Neural cell (in vitro differentiated cells): ENCODE measurements at regions not wholly inside any gene's neighbourhood (a gene's known extent, or its start where the extent isn't known, plus 50 kb on each side); places are given as distances from the start of the nearest gene placed in this dataset.

ENCODE experiments used
- H2AFZ ChIP-seq: fragments of 200-600, 300-800 bp; sonication (generic), shearing (Covaris generic); 2 replicates; pipeline ENCODE4 v1.6.0; 2014; ENCODE audit warnings: low read depth, mild to moderate bottlenecking, antibody characterized with exemption, low read length, moderate library complexity
- H3F3A ChIP-seq: fragments of 200-600 bp; shearing (Covaris generic); 2 replicates; pipeline ENCODE4 v1.6.1; 2016; ENCODE audit warnings: mild to moderate bottlenecking, moderate library complexity, mixed read lengths, antibody characterized with exemption, low read length; ENCODE audit not compliant: insufficient read depth, poor library complexity, severe bottlenecking
- H3K27ac ChIP-seq: fragments of 200-600, 300-800 bp; sonication (generic), shearing (Covaris generic); 2 replicates; pipeline ENCODE4 v1.5.1; 2014; ENCODE audit warnings: mild to moderate bottlenecking, low read length, moderate library complexity
- H3K27me3 ChIP-seq: fragments of 300-800, 200-600 bp; sonication (generic), shearing (Covaris generic); 2 replicates; pipeline ENCODE4 v1.6.0; 2014; ENCODE audit warnings: mild to moderate bottlenecking, low read depth, low read length, moderate library complexity; ENCODE audit not compliant: insufficient read depth
- H3K36me3 ChIP-seq: fragments of 300-800, 200-600 bp; sonication (generic), shearing (Covaris generic); 2 replicates; pipeline ENCODE4 v1.5.1; 2014; ENCODE audit warnings: mild to moderate bottlenecking, antibody characterized with exemption, low read length, moderate library complexity; ENCODE audit not compliant: insufficient read depth
- H3K4me2 ChIP-seq: fragments of 300-800, 200-600 bp; sonication (generic), shearing (Covaris generic); 2 replicates; pipeline ENCODE4 v1.6.0; 2014; ENCODE audit warnings: mild to moderate bottlenecking, low read length
- H3K4me3 ChIP-seq: fragments of 300-800, 200-600 bp; sonication (generic), shearing (Covaris generic); 2 replicates; pipeline ENCODE4 v1.5.1; 2014; ENCODE audit warnings: mild to moderate bottlenecking, low read length, moderate library complexity
- H3K79me2 ChIP-seq: fragments of 200-600 bp; shearing (Covaris generic); replicated peaks from 2 replicates; pipeline ENCODE4 v1.6.0; 2014; ENCODE audit warnings: mild to moderate bottlenecking, low read length, moderate library complexity; ENCODE audit not compliant: insufficient read depth
- H3K9ac ChIP-seq: fragments of 300-800, 200-600 bp; sonication (generic), shearing (Covaris generic); 2 replicates; pipeline ENCODE4 v1.6.1; 2016; ENCODE audit warnings: mild to moderate bottlenecking, low read length, mixed read lengths
- H3K9me2 ChIP-seq: fragments of 200-600 bp; shearing (Covaris generic); 2 replicates; pipeline ENCODE4 v1.6.1; 2016; ENCODE audit warnings: mild to moderate bottlenecking, low read length, mixed read lengths; ENCODE audit not compliant: insufficient read depth
- H3K9me3 ChIP-seq: fragments of 200-600, 300-800 bp; sonication (generic), shearing (Covaris generic); 2 replicates; pipeline ENCODE4 v1.6.1; 2016; ENCODE audit warnings: mild to moderate bottlenecking, mixed run types, low read length, moderate library complexity, mixed read lengths
- H4K20me1 ChIP-seq: fragments of 200-600 bp; shearing (Covaris generic); 2 replicates; pipeline ENCODE4 v1.6.1; 2016; ENCODE audit warnings: mild to moderate bottlenecking, mixed run types; ENCODE audit not compliant: insufficient read depth
- EP300 ChIP-seq: fragments of 450-650 bp; conservative IDR thresholded peaks from 2 replicates; pipeline ENCODE4 v1.6.1; 2014; ENCODE audit warnings: antibody characterized with exemption, mild to moderate bottlenecking, moderate library complexity; ENCODE audit not compliant: poor library complexity, severe bottlenecking
- EZH2 ChIP-seq: fragments of 200-600, 300-800 bp; shearing (Covaris generic), sonication (generic); IDR thresholded peaks from 2 replicates; pipeline ENCODE4 v1.6.1; 2014; ENCODE audit warnings: antibody characterized with exemption, low read length, borderline replicate concordance, mild to moderate bottlenecking; ENCODE audit not compliant: insufficient read depth, poor library complexity, severe bottlenecking
- MXI1 ChIP-seq: fragments of 450-650 bp; conservative IDR thresholded peaks from 2 replicates; pipeline ENCODE4 v1.6.1; 2014; ENCODE audit warnings: antibody characterized with exemption, mild to moderate bottlenecking; ENCODE audit not compliant: poor library complexity, severe bottlenecking
- POLR2AphosphoS5 ChIP-seq: IDR thresholded peaks from 2 replicates; pipeline ENCODE4 v1.6.1; 2012
- RAD21 ChIP-seq: fragments of 450-650 bp; conservative IDR thresholded peaks from 2 replicates; pipeline ENCODE4 v1.6.1; 2014; ENCODE audit warnings: antibody characterized with exemption, mild to moderate bottlenecking, moderate library complexity
- SMC3 ChIP-seq: fragments of 450-650 bp; conservative IDR thresholded peaks from 2 replicates; pipeline ENCODE4 v1.6.1; 2014; ENCODE audit warnings: antibody characterized with exemption, mild to moderate bottlenecking, moderate library complexity; ENCODE audit not compliant: poor library complexity
- TAF1 ChIP-seq: IDR thresholded peaks from 2 replicates; pipeline ENCODE4 v1.6.1; 2012; ENCODE audit warnings: low read depth
- TF ChIP-seq, protein P1 (sequence below): IDR thresholded peaks from 2 replicates; pipeline ENCODE4 v1.6.1; 2012; ENCODE audit warnings: borderline replicate concordance
- TF ChIP-seq, protein P2 (sequence below): fragments of 450-650 bp; IDR thresholded peaks from 2 replicates; pipeline ENCODE4 v1.5.1; 2014; ENCODE audit warnings: antibody characterized with exemption, mild to moderate bottlenecking, moderate library complexity; ENCODE audit not compliant: poor library complexity, severe bottlenecking

DNA sequence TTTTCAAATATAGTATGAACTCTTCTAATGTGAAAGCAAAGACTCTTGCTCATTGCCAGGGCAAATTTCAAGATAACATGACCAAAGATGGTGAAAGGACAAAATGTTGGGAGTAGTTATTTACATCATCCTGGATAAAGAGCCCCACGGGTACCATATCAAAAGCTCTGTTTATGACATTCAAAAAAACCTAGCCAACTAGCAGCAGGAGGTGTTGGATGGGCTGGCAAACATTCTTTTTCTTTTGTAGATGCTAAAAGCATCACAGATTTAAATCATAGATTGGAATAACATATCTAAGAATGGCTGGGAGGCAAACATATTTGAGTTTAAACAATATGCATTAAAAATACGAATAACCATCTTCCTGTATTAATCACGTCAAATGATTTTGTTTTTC lies 153.5 kb downstream of the ICOS start:
- H2AFZ ChIP-seq = no peak overlapping the region
- H3K4me2 ChIP-seq = no peak overlapping the region
- H3K9me3 ChIP-seq = no peaks in the 10 kb centered on the region
- no peak overlapping the region for H3K9ac ChIP-seq
- H3K27me3 ChIP-seq = no peaks in the 10 kb centered on the region
- H3K4me3 ChIP-seq = no peak overlapping the region
- H3K9me2 ChIP-seq = no peaks in the 10 kb centered on the region
- TF ChIP-seq, protein P1, sequence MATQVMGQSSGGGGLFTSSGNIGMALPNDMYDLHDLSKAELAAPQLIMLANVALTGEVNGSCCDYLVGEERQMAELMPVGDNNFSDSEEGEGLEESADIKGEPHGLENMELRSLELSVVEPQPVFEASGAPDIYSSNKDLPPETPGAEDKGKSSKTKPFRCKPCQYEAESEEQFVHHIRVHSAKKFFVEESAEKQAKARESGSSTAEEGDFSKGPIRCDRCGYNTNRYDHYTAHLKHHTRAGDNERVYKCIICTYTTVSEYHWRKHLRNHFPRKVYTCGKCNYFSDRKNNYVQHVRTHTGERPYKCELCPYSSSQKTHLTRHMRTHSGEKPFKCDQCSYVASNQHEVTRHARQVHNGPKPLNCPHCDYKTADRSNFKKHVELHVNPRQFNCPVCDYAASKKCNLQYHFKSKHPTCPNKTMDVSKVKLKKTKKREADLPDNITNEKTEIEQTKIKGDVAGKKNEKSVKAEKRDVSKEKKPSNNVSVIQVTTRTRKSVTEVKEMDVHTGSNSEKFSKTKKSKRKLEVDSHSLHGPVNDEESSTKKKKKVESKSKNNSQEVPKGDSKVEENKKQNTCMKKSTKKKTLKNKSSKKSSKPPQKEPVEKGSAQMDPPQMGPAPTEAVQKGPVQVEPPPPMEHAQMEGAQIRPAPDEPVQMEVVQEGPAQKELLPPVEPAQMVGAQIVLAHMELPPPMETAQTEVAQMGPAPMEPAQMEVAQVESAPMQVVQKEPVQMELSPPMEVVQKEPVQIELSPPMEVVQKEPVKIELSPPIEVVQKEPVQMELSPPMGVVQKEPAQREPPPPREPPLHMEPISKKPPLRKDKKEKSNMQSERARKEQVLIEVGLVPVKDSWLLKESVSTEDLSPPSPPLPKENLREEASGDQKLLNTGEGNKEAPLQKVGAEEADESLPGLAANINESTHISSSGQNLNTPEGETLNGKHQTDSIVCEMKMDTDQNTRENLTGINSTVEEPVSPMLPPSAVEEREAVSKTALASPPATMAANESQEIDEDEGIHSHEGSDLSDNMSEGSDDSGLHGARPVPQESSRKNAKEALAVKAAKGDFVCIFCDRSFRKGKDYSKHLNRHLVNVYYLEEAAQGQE = no peak
- TF ChIP-seq, protein P2, sequence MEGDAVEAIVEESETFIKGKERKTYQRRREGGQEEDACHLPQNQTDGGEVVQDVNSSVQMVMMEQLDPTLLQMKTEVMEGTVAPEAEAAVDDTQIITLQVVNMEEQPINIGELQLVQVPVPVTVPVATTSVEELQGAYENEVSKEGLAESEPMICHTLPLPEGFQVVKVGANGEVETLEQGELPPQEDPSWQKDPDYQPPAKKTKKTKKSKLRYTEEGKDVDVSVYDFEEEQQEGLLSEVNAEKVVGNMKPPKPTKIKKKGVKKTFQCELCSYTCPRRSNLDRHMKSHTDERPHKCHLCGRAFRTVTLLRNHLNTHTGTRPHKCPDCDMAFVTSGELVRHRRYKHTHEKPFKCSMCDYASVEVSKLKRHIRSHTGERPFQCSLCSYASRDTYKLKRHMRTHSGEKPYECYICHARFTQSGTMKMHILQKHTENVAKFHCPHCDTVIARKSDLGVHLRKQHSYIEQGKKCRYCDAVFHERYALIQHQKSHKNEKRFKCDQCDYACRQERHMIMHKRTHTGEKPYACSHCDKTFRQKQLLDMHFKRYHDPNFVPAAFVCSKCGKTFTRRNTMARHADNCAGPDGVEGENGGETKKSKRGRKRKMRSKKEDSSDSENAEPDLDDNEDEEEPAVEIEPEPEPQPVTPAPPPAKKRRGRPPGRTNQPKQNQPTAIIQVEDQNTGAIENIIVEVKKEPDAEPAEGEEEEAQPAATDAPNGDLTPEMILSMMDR = no peak
- TF ChIP-seq POLR2AphosphoS5 (no peak), SMC3 (no peak), MXI1 (no peak), EZH2 (no peak), TAF1 (no peak)
- no peak overlapping the region for H3K27ac ChIP-seq
- H4K20me1 ChIP-seq = no peaks in the 10 kb centered on the region
- no peaks in the 10 kb centered on the region for H3K36me3 ChIP-seq
- no peaks in the 10 kb centered on the region for H3K79me2 ChIP-seq
- no peaks in the 10 kb centered on the region for H3F3A ChIP-seq

DNA sequence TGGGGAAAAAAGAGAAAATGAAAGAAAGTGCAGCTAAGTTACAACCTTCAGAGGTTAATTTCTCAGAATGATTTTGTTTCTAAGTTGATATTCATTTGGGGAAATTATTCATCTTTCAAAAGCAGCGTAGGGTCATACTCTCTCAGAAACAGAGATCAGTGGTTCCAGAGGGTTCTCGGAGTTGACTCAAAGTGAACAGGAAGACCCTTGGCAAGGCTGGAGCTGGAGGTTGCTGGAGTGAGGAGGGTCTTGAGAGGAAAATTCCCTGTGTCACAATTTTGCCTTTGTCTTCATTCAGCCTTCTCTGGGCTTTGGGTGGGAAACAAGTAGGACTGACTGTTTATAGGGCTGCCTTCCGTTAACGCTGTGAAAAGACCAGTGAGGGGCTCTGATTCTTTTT lies 168.2 kb downstream of the ICOS start:
- Histone ChIP-seq H3K9me2 (no peaks in the 10 kb centered on the region), H3K4me2 (no peak overlapping the region), H3K9ac (no peak overlapping the region), H4K20me1 (no peaks in the 10 kb centered on the region), H3K36me3 (no peaks in the 10 kb centered on the region), H3K4me3 (no peak overlapping the region), H3K9me3 (no peaks in the 10 kb centered on the region), H3K27me3 (no peaks in the 10 kb centered on the region), H3K79me2 (no peaks in the 10 kb centered on the region), H3F3A (no peaks in the 10 kb centered on the region), H3K27ac (no peak overlapping the region), H2AFZ (no peak overlapping the region)
- no peak for TF ChIP-seq TAF1
- TF ChIP-seq, protein P2 = no peak
- TF ChIP-seq, protein P1 = no peak
- no peak for TF ChIP-seq SMC3
- no peak for TF ChIP-seq RAD21
- no peak for TF ChIP-seq EP300
- no peak for TF ChIP-seq EZH2
- no peak for TF ChIP-seq POLR2AphosphoS5
- TF ChIP-seq MXI1 = no peak
